HG02763 (cell line): ENCODE measurements at regions not wholly inside any gene's neighbourhood (a gene's known extent, or its start where the extent isn't known, plus 50 kb on each side); places are given as distances from the start of the nearest gene placed in this dataset.

ENCODE experiments used
- ATAC-seq: cut with Tn5 transposase; IDR thresholded peaks from one replicate; pipeline ENCODE4 v1.9.1; 2021; ENCODE audit warnings: mild to moderate bottlenecking, moderate library complexity; ENCODE audit not compliant: unreplicated experiment

- no peak for ATAC-seq
These were observed 217.3 kb upstream of the TBX3 start for GRCh38 chr12:114901316-114901715.

GRCh38 chr12:114898159-114898558 is 214.2 kb upstream of the TBX3 start:
- no peak for ATAC-seq

- no peak for ATAC-seq
These were observed 211.9 kb upstream of the TBX3 start for GRCh38 chr12:114895827-114896226.

GRCh38 chr12:114895081-114895480 is 211.1 kb upstream of the TBX3 start:
- ATAC-seq: no peak

GRCh38 chr12:114894076-114894475 is 210.1 kb upstream of the TBX3 start:
- no peak for ATAC-seq

- no peak for ATAC-seq
These were observed 205.1 kb upstream of the TBX3 start for GRCh38 chr12:114888928-114889584.

GRCh38 chr12:114888448-114888847 is 204.5 kb upstream of the TBX3 start:
- no peak for ATAC-seq

GRCh38 chr12:114885501-114885900 is 201.5 kb upstream of the TBX3 start:
- no peak for ATAC-seq

GRCh38 chr12:114884575-114884974 is 200.6 kb upstream of the TBX3 start:
- no peak for ATAC-seq

GRCh38 chr12:114882083-114882482 is 198.1 kb upstream of the TBX3 start:
- no peak for ATAC-seq

- no peak for ATAC-seq
These were observed 195.4 kb upstream of the TBX3 start for GRCh38 chr12:114879354-114879753.

- no peak for ATAC-seq
These were observed 194.8 kb upstream of the TBX3 start for GRCh38 chr12:114878781-114879180.

- no peak for ATAC-seq
These were observed 193.1 kb upstream of the TBX3 start for GRCh38 chr12:114876968-114877680.

GRCh38 chr12:114875313-114875712 is 191.3 kb upstream of the TBX3 start:
- ATAC-seq: no peak

- ATAC-seq: no peak
These were observed 189.7 kb upstream of the TBX3 start for GRCh38 chr12:114873656-114874055.

GRCh38 chr12:114868995-114869834 is 185.2 kb upstream of the TBX3 start:
- no peak for ATAC-seq

- ATAC-seq: no peak
These were observed 182.4 kb upstream of the TBX3 start for GRCh38 chr12:114866331-114866730.

GRCh38 chr12:114864837-114865551 is 181.0 kb upstream of the TBX3 start:
- ATAC-seq: no peak

GRCh38 chr12:114863911-114864310 is 179.9 kb upstream of the TBX3 start:
- ATAC-seq: no peak

- ATAC-seq: no peak
These were observed 177.0 kb upstream of the TBX3 start for GRCh38 chr12:114860969-114861368.
